ENCODE measurements at regions not wholly inside any gene's neighbourhood (a gene's known extent, or its start where the extent isn't known, plus 50 kb on each side); places are given as distances from the start of the nearest gene placed in this dataset.

DNA sequence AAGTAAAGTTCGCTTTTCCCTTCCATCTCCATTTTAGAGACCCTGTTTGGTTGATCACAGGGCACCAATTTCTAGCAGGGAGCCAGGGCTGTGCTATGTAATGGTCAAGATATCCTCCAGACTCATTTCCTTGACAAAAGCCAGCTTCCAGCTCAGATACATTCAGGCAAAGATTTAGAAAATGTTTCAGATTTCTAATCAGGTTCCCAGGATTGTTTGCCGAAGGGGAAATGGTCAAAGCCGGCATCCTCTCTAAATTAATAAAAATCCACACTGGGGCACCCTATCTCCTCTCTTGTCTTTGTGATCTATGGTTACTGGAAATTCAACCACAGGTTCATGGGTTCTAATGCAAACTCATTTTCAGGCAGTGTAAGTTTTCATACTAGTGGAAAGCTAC, 686.8 kb upstream of the KIF2B start:
- TF ChIP-seq POLR2A (IDR thresholded peaks at IDR 0.05; ENCODE audit: extremely low read depth, insufficient read length): no peak
- TF ChIP-seq, protein P1, sequence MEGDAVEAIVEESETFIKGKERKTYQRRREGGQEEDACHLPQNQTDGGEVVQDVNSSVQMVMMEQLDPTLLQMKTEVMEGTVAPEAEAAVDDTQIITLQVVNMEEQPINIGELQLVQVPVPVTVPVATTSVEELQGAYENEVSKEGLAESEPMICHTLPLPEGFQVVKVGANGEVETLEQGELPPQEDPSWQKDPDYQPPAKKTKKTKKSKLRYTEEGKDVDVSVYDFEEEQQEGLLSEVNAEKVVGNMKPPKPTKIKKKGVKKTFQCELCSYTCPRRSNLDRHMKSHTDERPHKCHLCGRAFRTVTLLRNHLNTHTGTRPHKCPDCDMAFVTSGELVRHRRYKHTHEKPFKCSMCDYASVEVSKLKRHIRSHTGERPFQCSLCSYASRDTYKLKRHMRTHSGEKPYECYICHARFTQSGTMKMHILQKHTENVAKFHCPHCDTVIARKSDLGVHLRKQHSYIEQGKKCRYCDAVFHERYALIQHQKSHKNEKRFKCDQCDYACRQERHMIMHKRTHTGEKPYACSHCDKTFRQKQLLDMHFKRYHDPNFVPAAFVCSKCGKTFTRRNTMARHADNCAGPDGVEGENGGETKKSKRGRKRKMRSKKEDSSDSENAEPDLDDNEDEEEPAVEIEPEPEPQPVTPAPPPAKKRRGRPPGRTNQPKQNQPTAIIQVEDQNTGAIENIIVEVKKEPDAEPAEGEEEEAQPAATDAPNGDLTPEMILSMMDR (IDR thresholded peaks at IDR 0.05; ENCODE audit: low read depth, low read length): no peak
